NCI-H82 treated with DMSO at 0.1 percent for 48 hours (cell line): ENCODE measurements at regions not wholly inside any gene's neighbourhood (a gene's known extent, or its start where the extent isn't known, plus 50 kb on each side); places are given as distances from the start of the nearest gene placed in this dataset.
"Not testable (repeated sequence)": the region's sequence is repeated elsewhere in the genome, so short reads cannot be mapped to it uniquely, and the experiment has no call there.

ENCODE experiments used
- DNase-seq: peaks from one replicate; lab custom pipeline; 2025; ENCODE audit not compliant: unreplicated experiment; lab: John Stamatoyannopoulos, UW

DNA sequence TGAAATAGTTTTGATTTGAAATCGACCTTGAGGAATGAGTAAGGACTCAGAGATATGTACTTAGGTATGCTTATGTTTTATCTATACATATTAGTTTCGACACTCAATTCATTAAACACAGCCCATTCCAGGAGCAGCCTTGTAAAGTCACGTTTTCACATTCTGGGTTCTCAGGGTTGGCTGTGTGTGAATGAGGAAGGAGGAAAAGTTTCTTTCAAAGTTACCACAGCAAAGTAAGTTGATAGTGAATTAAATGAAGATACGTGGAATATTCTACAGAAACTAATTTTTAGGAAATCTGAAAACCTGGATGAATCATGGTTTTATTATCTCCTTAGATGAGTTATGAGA lies 133.5 kb downstream of the C3orf38 start:
- no peak for DNase-seq

DNA sequence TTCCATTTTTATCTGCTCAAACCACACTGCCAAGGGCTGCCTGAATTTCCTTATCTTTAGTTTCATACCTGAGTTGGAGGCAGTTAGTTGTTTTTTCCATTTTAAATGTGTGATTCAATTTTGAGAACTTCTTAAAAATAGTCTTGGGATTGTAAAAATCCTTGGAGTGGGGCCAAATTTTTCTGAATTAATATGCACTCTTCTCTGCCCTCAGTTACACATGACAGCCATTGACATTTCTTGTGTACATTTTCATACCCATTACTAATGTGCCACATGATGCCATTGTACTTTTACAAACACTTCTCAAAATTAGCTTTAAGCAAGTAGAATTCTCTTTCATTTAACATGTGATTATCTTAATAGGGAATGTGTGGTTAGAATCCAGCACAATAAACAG lies 141.7 kb downstream of the C3orf38 start:
- DNase-seq = no peak

DNA sequence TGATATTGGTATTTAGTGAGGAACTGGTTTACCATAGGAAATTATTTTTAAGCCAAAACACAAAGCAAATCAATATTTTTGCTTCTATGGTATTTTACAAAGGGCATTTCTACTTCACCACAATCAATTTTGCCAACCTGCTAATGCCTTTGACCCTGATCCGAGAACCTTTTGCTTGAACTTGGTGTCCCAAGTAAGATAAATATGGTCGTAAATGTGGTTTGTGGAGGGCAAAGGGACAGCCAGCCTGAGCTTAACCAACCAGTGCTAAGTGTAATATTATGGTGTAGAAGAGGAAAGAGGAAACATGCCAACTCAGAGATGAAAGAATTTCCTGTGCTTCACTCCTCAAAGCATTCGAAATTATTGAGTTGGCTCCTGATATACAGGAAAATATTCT lies 148.4 kb downstream of the C3orf38 start:
- DNase-seq = no peak

DNA sequence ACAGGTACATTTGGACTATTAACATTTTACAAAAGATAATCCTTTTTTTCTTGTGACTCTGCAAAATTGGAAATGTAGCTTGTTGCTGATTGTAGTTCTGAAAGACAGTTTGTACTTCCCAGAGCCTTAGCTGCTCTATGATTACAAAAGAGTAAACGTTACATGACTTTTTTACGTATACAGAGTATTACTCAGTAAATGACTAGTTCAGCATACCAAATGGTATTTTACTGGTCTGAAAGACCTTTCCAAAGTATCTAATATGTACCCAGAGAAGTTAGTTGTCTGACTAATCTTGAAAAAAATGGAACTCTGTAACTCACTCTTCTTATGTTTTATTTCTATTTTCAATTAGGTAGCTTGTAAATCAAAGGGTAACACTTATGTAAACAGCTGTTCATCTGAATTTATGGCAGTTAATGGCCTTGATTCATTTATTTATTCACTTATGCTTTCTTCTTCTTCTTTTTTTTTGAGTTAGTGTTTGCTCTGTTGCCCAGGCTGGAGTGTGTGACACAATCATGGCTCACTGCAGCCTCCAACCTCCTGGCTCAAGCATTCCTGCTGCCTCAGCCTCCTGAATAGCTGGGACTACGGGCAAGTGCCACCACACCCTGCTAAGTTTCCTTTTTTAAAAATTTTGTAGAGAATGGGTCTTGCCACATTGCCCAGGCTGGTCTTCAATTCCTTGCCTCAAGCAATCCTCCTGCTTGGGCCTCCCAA lies 151.7 kb downstream of the C3orf38 start:
- DNase-seq = no peak

DNA sequence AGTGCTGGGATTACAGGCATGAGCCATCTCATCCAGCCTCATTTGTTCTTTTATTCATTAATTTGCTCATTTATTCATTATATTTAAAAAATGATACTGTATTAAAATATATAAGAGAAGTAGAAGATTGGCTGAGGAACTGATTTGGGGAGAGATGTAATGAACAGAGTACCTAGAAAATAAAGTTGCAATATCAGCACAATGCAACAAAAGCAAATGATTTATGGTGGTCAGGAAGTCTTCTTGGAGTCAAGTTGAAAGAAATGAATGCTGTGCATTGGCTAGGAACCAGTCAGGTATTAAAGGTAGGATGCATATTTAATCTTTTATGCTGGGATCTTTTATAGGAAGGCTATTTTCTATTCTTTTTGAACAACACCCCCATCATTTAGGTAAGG lies 152.2 kb downstream of the C3orf38 start:
- no peak for DNase-seq

DNA sequence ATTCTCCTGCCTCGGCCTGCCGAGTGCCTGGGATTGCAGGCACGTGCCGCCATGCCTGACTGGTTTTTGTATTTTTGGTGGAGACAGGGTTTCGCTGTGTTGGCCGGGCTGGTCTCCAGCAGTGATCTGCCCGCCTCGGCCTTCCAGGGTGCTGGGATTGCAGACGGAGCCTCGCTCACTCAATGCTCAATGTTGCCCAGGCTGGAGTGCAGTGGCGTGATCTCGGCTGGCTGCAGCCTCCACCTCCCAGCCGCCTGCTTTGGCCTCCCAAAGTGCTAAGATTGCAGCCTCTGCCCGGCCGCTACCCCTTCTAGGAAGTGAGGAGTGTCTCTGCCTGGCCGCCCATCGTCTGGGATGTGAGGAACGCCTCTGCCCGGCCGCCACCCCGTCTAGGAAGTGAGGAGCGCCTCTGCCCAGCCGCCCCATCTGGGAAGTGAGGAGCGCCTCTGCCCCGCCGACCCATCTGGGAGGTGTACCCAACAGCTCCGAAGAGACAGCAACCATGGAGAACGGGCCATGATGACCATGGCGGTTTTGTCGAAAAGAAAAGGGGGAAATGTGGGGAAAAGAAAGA lies 153.7 kb downstream of the C3orf38 start:
- not testable (repeated sequence) for DNase-seq

DNA sequence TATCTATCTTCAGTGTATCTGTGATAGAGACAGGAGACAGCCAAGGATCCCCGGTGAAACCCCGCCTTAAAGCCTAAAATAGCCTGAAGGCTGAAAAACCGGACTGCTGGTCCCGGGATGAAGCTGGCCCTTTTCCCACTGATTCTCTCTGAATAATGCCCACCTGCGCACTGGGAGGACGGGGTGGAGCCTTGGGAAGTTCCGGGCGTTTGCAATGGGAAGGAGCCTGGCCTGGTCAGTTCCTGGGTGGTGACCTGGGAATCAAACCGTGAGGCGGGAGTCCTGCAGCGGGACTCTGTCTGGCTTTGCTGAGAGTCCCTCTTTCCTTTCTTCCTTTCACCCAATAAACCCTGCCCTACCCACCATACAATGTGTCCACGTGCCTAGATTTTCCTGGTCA lies 157.9 kb downstream of the C3orf38 start:
- DNase-seq = no peak

DNA sequence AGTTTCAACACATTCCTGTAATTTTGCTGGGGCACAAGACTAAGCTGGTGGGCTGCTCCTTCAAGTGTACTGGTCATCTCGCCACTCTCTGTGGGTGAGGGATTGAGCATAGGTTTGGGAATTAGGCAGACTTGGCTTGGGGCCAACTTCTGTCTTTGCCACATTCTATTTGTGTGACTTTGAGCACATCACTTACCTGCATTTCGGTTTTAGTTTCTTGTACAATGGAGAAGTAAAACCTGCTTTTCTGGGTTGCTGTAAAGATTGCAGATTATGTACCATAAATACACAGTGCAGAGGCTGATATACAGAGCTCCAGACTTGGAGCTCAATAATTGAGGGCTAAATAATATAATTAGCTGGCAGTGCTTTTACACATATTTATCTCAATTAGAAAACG lies 162.1 kb downstream of the C3orf38 start:
- DNase-seq = no peak

DNA sequence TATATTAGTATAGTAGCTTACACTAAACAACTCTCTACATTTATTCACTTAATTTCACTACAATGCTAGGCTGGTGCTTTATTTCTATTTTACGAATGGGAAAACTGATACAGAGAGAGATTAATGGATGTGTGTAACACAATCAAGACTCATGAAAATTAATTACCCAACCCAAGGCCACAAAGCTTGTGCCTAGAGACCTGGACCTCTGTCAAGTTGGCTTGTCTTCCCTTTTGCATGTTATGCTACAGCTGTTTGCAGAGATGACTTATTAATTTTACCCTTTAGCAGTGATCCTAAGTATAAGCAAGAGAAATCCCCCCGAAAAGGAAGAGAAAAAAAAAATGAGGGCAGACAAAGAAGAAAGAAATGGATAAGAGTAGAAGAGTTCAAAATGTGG lies 162.5 kb downstream of the C3orf38 start:
- no peak for DNase-seq

DNA sequence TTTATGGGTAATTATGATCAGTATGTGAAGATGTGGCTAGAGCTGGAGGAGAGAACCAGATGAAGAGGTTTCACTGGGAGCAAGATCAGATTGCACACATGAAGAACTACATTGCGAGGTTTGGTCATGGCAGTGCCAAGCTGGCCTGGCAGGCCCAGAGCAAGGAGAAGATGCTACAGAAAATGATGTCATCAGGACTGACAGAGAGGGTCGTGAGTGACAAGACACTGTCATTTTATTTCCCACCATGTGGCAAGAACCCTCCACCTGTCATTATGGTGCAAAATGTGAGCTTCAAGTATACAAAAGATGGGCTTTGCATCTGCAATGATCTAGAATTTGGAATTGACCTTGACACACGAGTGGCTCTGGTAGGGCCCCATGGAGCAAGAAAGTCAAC lies 168.3 kb downstream of the C3orf38 start:
- DNase-seq = no peak

DNA sequence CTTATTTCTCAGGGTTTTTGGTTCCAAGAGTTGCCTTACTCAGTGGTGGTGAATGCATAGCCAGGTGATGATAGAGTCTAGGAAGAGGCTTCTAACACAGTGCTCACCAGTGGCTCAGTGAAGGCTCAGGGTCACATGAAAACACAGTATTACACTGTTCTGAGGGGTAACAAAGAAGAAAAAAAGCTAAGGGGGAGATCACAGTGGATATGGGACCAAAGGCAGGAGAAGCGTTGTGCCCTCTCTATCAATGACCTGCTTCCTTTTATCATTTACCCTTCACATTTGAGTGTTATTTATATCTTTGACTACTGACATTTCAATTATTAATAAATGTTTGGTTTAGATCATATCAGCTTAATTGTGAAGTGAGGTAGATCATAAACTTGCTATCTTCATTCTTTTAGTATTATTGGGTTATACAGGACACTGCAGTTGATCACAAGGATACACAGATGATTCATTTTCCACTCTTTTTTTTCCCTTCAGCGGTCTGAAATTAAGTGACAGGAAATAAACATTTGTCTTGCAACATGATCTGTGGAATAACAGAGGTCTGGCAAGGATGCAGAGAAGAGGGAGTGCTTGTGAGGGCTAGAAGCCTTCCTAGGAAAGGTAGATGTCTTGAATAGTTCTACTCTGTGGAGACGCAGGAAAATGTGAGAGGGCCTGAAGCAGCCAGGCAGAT lies 171.7 kb downstream of the C3orf38 start:
- DNase-seq = no peak

DNA sequence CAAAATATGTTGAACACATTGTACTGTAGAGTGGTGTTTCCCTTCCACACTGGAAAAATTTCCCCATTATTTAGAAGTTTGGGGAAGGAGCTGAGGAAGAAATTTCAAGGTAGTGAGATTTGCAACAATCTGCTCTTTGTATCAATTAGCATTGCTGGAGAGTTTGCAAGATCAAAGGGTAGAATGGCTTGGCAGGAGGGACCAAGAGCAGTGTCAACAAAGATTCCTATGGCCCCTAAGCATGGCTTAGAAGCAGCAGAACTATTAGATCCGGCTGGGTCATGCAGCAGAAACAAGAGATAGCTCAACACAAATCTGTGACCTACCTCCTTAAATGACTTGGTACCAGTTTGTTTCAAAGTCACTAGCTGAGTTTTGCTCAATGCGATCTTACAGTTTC lies 175.0 kb downstream of the C3orf38 start:
- no peak for DNase-seq

DNA sequence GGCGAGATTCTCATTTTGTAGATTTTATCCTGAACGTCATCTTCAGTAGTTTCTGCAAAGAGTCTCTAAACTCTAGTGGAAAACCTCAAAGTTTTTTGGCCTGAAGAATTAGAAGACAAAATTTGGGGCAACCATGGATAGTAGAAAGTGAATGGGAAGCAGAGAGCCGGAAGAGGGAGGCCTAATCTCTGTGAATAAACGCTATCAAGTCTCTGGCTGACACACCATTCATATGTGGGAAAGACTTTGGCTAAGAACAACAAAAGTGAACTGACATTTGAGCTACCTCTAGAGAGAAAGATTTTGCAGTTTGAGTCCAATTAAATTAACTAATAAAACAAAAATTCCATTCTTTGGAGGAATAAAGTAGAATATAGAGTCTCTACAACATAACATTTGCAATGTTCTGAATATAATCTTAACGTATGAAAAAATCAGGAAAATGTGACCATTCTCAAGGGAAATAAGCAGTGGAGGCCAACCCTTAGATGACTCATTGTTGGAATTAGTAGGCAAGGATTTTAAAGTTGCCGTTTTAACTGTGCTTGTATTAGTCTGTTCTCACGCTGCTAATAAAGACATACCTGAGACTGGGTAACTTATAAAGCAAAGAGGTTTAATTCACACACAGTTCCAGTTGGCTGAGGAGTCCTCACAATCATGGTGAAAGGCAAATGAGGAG lies 184.6 kb downstream of the C3orf38 start:
- no peak for DNase-seq

DNA sequence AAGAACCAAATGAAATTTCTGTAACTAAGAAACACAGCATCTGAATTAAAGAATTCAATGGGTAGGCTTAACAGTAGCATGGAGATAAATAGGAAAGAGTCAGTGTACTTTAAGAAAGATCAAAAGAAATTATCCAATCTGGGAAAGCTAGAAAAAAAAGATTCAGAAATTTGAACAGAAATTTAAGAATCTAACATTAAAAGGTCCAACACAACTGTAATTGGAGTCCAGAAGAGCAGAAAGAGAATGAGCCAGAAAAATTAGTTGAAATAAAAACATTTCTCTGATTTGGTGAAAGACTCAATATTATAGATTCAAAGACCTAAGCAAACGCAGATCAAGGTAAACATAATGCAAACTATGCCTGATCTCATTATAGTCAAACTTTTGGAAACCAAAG lies 187.1 kb downstream of the C3orf38 start:
- DNase-seq = no peak

DNA sequence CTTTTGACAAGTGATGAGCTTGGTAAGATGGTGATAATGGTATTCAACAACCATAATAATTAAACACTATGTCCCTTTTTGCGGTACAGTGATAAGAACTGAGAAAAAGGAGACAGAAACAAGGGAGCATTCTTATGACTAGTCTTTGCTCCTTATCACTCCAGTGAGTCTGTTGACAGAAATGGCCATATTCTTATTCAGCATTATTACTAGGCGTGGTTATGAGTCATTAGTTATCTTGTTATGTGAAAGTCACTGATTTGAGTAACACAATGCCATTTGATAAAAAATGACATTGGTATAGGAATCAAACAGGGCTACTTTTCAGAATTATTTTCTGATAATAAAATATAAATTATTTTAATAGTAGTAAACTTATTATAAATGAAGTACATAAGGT lies 193.5 kb downstream of the C3orf38 start:
- no peak for DNase-seq

DNA sequence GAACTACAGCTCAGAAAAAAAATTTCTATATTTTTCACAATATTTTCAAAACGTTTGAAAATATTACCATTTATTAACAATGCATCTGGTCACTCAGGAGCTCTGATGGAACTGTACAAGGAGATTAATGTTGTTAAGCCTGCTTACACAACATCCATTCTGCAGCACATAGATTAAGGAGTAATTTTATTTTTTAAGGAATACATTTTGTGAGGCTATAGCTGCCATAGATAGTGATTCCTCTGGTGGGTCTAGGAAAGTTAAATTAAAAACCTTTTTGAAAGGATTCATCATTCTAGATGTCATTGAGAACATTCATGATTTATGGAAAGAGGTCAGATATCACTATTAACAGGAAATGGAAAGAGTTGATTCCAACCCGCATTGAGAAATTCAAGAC lies 196.9 kb downstream of the C3orf38 start:
- no peak for DNase-seq

DNA sequence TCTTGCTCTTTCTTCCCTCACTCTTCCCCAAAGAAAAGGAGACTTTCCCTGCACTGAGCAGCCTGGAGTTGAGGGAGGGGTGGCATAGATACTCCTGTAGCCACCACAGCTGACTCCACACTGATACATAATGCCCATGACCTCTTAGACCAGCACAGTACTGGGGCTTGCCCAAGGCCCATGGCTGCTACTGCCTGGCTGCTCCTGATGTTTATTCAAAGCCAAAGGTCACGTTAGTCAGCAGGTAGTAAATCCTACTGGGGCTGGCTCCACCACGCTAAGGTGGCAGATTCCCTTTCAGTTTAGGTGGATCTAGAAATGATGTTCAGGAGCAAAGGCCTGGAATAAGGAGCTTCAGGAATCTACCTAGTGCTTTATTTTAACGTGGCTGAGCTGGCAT lies 212.7 kb downstream of the C3orf38 start:
- no peak for DNase-seq

DNA sequence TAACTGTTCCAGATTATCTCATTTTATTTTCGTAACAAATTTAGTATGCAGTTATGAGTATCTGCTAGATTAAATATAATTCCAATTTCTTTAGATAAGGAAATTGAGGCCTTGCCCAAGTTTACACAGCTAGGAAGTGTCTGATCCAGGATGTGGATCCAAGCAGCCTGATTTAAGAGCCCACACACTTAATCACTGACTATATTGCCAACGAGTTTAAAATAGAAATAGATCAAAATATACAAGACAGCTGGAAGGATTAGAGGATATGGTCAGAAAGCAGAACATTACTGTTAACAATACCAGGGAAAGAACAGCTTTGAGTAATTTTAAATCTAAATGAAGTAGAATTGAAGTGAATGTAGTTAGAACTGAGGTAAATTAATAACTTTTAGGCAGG lies 215.2 kb downstream of the C3orf38 start:
- no peak for DNase-seq

DNA sequence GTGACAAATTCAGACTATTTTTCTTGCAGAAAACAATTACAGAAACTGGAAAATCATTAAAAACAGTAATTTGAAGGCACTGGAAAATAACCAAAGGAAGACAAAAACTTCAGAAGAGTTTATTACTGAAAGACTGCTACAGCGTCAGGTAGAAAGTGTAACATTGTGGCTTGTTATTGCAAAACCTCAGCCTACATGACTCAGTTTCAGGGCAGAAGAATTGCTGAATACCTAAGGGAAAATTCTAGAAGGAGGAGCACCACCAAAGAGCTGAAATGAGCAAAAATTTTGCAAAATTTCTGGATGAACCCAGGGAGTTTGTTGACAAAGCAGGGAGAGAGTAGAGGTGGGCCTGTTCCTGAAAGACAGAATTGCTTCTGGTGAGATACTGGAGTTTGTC lies 219.6 kb downstream of the C3orf38 start:
- DNase-seq = no peak

DNA sequence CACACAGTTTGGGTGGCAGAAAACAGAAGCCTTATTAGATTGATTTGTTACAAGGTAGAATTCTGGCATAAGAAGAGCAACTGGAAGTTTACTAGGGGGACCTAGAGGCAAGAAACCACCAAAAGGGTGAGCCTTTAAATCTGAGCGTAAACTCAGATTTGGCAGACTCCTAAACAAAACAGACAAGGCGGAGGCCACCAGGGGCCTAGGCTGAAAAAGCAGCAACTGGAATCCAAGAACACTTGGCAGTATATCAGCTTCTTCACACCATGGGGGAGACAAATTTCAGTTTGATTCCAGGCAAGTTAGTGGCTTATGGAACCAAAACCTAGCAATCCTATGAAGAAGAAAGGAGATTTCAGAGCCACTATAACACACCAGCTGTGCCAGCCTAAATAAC lies 220.0 kb downstream of the C3orf38 start:
- no peak for DNase-seq

DNA sequence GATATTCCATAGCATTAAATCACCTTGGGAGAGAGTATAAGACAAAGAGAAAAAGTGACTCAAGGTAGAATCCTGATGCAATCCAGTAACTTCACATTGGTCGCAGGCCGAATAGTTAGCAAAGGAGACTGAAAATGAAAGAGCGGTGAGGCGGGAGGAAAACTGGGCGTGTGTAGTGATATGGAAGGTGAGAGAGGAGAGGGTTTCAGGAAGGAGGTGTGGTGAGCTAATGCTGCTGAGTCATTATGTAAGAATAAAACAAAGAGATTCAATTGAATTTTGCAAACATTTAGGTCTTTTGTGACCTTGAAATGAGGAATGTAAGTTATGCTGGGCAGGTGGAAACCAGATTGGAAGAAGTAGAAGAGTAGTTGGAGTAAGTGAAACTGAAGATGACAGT lies 235.3 kb downstream of the C3orf38 start:
- DNase-seq = no peak

DNA sequence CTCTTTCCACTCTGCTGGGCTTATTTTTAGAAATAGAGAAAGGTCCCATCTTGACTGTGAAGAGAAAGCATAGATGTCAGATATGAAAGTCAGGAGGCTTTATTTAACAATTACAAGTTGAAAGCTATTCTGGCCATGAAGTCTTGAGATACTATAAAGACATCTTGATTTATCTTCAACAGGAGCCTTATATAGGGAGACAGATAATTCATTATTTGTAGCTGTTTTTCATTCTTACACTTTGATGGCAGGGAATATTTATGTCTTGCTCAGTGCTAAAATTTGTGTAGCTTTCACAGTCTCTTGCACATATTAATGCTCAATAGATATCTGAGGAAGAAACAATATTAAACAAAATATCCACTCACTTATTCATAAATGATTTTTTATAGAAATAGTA lies 248.8 kb downstream of the C3orf38 start:
- no peak for DNase-seq
